ENCODE measurements at regions not wholly inside any gene's neighbourhood (a gene's known extent, or its start where the extent isn't known, plus 50 kb on each side); places are given as distances from the start of the nearest gene placed in this dataset.

GRCh38 chr6:144935181-144935580 lies 650.0 kb downstream of the UTRN start:
- ChIA-PET CTCF (interaction anchor here (0.6 kb wide), 1 partner anchor 259 kb away, joined by 3 read pairs; no protein-coding TSS in a partner anchor), POLR2A (no interaction called here)
- peaks cover 9% of the 10 kb centered on the region for H3K27me3 Mint-ChIP-seq
- no peak overlapping the region for H3K9ac ChIP-seq (ENCODE audit: low read length)
- no peaks in the 10 kb centered on the region for H3K4me1 ChIP-seq (ENCODE audit: control insufficient read depth in 2 of 2, insufficient read depth in 2 of 2, low read length in 2 of 2)
- H3K27me3 ChIP-seq (replicated peaks in 1 of 4; ENCODE audit: control extremely low read depth in 1 of 4, control insufficient read depth in 3 of 4, insufficient read depth in 4 of 4, low read length in 3 of 4): no peaks in the 10 kb centered on the region
- H3K9me3 Mint-ChIP-seq (ENCODE audit: insufficient read depth): peaks cover 4% of the 10 kb centered on the region
- H3K27ac Mint-ChIP-seq: no peak overlapping the region
- no peaks in the 10 kb centered on the region for H3K4me1 Mint-ChIP-seq
- no peak for DNase-seq
- no peaks in the 10 kb centered on the region for H3K36me3 ChIP-seq (replicated peaks in 1 of 2; ENCODE audit: control extremely low read depth in 1 of 2, control insufficient read depth in 1 of 2, extremely low read depth in 1 of 2, insufficient read depth in 2 of 2, low read length in 1 of 2)
- H3K4me3 Mint-ChIP-seq: no peak overlapping the region
- H3K9me3 ChIP-seq (ENCODE audit: control extremely low read depth in 1 of 3, control insufficient read depth in 2 of 3, insufficient read depth in 1 of 3, low read length in 2 of 3): peaks cover 0 to 5% (median 0%) of the 10 kb centered on the region in 3 donors
- intact Hi-C loops (cut with micrococcal nuclease): no loop called here
- no peak overlapping the region for H3K4me3 ChIP-seq (ENCODE audit: control extremely low read depth in 1 of 5, extremely low read depth in 1 of 5, insufficient read depth in 1 of 5, low read depth in 2 of 5, low read length in 4 of 5)
- no peak overlapping the region for H3K4me2 ChIP-seq (replicated peaks; ENCODE audit: low read depth, low read length, poor library complexity, severe bottlenecking)
- H3K27ac ChIP-seq (ENCODE audit: low read length in 2 of 2): no peak overlapping the region
- H2AFZ ChIP-seq (ENCODE audit: insufficient read depth, low read depth, low read length, poor library complexity, severe bottlenecking): no peak overlapping the region
- ATAC-seq (ENCODE audit: low read depth): no peak
- TF ChIP-seq CTCF (IDR thresholded peaks at IDR 0.05) (no peak), EZH2 (IDR thresholded peaks at IDR 0.05; ENCODE audit: borderline replicate concordance, insufficient read depth, low read depth, low read length, poor library complexity, severe bottlenecking) (no peak)
- no peaks in the 10 kb centered on the region for H3K79me2 ChIP-seq (ENCODE audit: control insufficient read depth, insufficient read depth, low read length)
- H4K20me1 ChIP-seq (ENCODE audit: control insufficient read depth, insufficient read depth, low read length, poor library complexity, severe bottlenecking): no peaks in the 10 kb centered on the region

- no peak for ATAC-seq (ENCODE audit: low read depth)
- TF ChIP-seq CTCF (IDR thresholded peaks at IDR 0.05) (no peak), EZH2 (IDR thresholded peaks at IDR 0.05; ENCODE audit: borderline replicate concordance, insufficient read depth, low read depth, low read length, poor library complexity, severe bottlenecking) (no peak)
- Histone ChIP-seq H3K4me3 (ENCODE audit: control extremely low read depth in 1 of 5, extremely low read depth in 1 of 5, insufficient read depth in 1 of 5, low read depth in 2 of 5, low read length in 4 of 5) (no peak overlapping the region), H4K20me1 (ENCODE audit: control insufficient read depth, insufficient read depth, low read length, poor library complexity, severe bottlenecking) (no peaks in the 10 kb centered on the region), H3K9me3 (ENCODE audit: control extremely low read depth in 1 of 3, control insufficient read depth in 2 of 3, insufficient read depth in 1 of 3, low read length in 2 of 3) (peaks cover 0 to 5% (median 0%) of the 10 kb centered on the region in 3 donors), H3K79me2 (ENCODE audit: control insufficient read depth, insufficient read depth, low read length) (no peaks in the 10 kb centered on the region), H3K4me1 (ENCODE audit: control insufficient read depth in 2 of 2, insufficient read depth in 2 of 2, low read length in 2 of 2) (no peaks in the 10 kb centered on the region), H3K9ac (ENCODE audit: low read length) (no peak overlapping the region), H2AFZ (ENCODE audit: insufficient read depth, low read depth, low read length, poor library complexity, severe bottlenecking) (no peak overlapping the region), H3K27me3 (replicated peaks in 1 of 4; ENCODE audit: control extremely low read depth in 1 of 4, control insufficient read depth in 3 of 4, insufficient read depth in 4 of 4, low read length in 3 of 4) (no peaks in the 10 kb centered on the region), H3K4me2 (replicated peaks; ENCODE audit: low read depth, low read length, poor library complexity, severe bottlenecking) (no peak overlapping the region), H3K27ac (ENCODE audit: low read length in 2 of 2) (no peak overlapping the region), H3K36me3 (replicated peaks in 1 of 2; ENCODE audit: control extremely low read depth in 1 of 2, control insufficient read depth in 1 of 2, extremely low read depth in 1 of 2, insufficient read depth in 2 of 2, low read length in 1 of 2) (no peaks in the 10 kb centered on the region)
- Mint-ChIP-seq H3K27me3 (peaks cover 9% of the 10 kb centered on the region), H3K4me1 (no peaks in the 10 kb centered on the region), H3K27ac (no peak overlapping the region), H3K9me3 (ENCODE audit: insufficient read depth) (peaks cover 4% of the 10 kb centered on the region), H3K4me3 (no peak overlapping the region)
- DNase-seq: no peak
- POLR2A ChIA-PET: no interaction called here
- CTCF ChIA-PET: interaction anchor here (0.6 kb wide), 1 partner anchor 259 kb away, joined by 3 read pairs; no protein-coding TSS in a partner anchor
- intact Hi-C loops (cut with micrococcal nuclease): no loop called here
- WGBS (ENCODE audit: insufficient coverage): no CpG with 5 or more reads among the region's 1 CpG
Observed at GRCh38 chr6:144935661-144936060, 650.5 kb downstream of the UTRN start.
